PC-3 (cell line): ENCODE measurements at regions not wholly inside any gene's neighbourhood (a gene's known extent, or its start where the extent isn't known, plus 50 kb on each side); places are given as distances from the start of the nearest gene placed in this dataset.

Source experiments
- ATAC-seq: fragments of 200-7000 bp; cut with Tn5 transposase; 2 replicates; pipeline ENCODE4 v1.9.1; 2020; ENCODE audit warnings: mild to moderate bottlenecking, moderate library complexity
- BruUV-seq: library from RNA; stranded (reverse); fragments of 400-500 nt; replicated peaks from 2 replicates; lab custom pipeline; 2021; lab: Mats Ljungman, UMichigan
- CTCF ChIA-PET: fragments of 300-600 bp; sonication (Branson Sonifier 250); formaldehyde crosslinking; loops from one replicate; lab custom pipeline; 2022; ENCODE audit warnings: antibody characterized with exemption; lab: Charles Lee
- POLR2A ChIA-PET: fragments of 300-600 bp; sonication (Branson Sonifier 250); formaldehyde crosslinking; loops from one replicate; lab custom pipeline; 2022; ENCODE audit warnings: antibody characterized with exemption; ENCODE audit not compliant: unreplicated experiment; lab: Charles Lee
- DNase-seq: peaks from one replicate; pipeline ENCODE4 v3.0.0-alpha.2; 2015
- H2AFZ ChIP-seq: fragments of 300-600 bp; sonication (generic); 2 replicates; pipeline ENCODE4 v1.6.0; 2016; ENCODE audit warnings: antibody characterized with exemption, low read length
- H3F3A ChIP-seq: fragments of 300-600 bp; sonication (generic); one replicate; pipeline ENCODE4 v1.6.0; 2017; ENCODE audit warnings: antibody characterized with exemption, low read length, control low read depth, mild to moderate bottlenecking; ENCODE audit not compliant: unreplicated experiment
- H3K27ac ChIP-seq: fragments of 300-600 bp; sonication (generic); 2 replicates; pipeline ENCODE4 v1.5.1; 2016; ENCODE audit warnings: mild to moderate bottlenecking, low read length
- H3K27me3 ChIP-seq: fragments of 300-600 bp; sonication (generic); 2 replicates; pipeline ENCODE4 v1.6.1; 2016; ENCODE audit warnings: low read length, mixed read lengths
- H3K36me3 ChIP-seq: fragments of 300-600 bp; sonication (generic); 2 replicates; pipeline ENCODE4 v1.6.1; 2016; ENCODE audit warnings: low read depth, mixed run types, low read length, mixed read lengths
- H3K4me1 ChIP-seq: fragments of 300-600 bp; sonication (generic); 2 replicates; pipeline ENCODE4 v1.5.1; 2016; ENCODE audit warnings: low read length; ENCODE audit not compliant: insufficient read depth
- H3K4me2 ChIP-seq: fragments of 300-600 bp; sonication (generic); 2 replicates; pipeline ENCODE4 v1.6.0; 2016; ENCODE audit warnings: low read length
- H3K4me3 ChIP-seq: fragments of 300-600 bp; sonication (generic); 2 replicates; pipeline ENCODE4 v1.5.1; 2016; ENCODE audit warnings: mild to moderate bottlenecking, low read length, mixed read lengths
- H3K79me2 ChIP-seq: fragments of 300-600 bp; sonication (generic); 2 replicates; pipeline ENCODE4 v1.6.1; 2017; ENCODE audit warnings: low read length, mixed read lengths
- H3K9ac ChIP-seq: fragments of 300-600 bp; sonication (generic); 2 replicates; pipeline ENCODE4 v1.6.0; 2016; ENCODE audit warnings: mild to moderate bottlenecking, low read length
- H3K9me2 ChIP-seq: fragments of 300-600 bp; sonication (generic); replicated peaks from 2 replicates; pipeline ENCODE4 v1.6.1; 2016; ENCODE audit warnings: mixed run types, low read length, mixed read lengths
- H3K9me3 ChIP-seq: fragments of 300-600 bp; sonication (generic); 2 replicates; pipeline ENCODE4 v1.6.1; 2016; ENCODE audit warnings: low read length, mixed read lengths
- H4K20me1 ChIP-seq: fragments of 300-600 bp; sonication (generic); 2 replicates; pipeline ENCODE4 v1.6.1; 2016; ENCODE audit warnings: low read length, mixed read lengths
- EZH2 ChIP-seq: fragments of 300-600 bp; sonication (generic); IDR thresholded peaks from one replicate; pipeline ENCODE4 v1.6.1; 2017; ENCODE audit warnings: antibody characterized with exemption, mild to moderate bottlenecking, low read length; ENCODE audit not compliant: unreplicated experiment
- EZH2phosphoT487 ChIP-seq: fragments of 300-600 bp; sonication (generic); IDR thresholded peaks from 2 replicates; pipeline ENCODE4 v1.6.1; 2018; ENCODE audit warnings: mild to moderate bottlenecking, antibody characterized with exemption, low read length, borderline replicate concordance
- intact Hi-C: fragments of 100-400 bp; cut with micrococcal nuclease; formaldehyde crosslinking; loops from 2 replicates; pipeline ENCODE4 v1.9.0; 2023
- TF ChIP-seq, protein P1 (sequence below): fragments of 300-600 bp; sonication (generic); conservative IDR thresholded peaks from 2 replicates; pipeline ENCODE4 v1.5.1; 2017; ENCODE audit warnings: antibody characterized with exemption, low read depth, mild to moderate bottlenecking, low read length

DNA sequence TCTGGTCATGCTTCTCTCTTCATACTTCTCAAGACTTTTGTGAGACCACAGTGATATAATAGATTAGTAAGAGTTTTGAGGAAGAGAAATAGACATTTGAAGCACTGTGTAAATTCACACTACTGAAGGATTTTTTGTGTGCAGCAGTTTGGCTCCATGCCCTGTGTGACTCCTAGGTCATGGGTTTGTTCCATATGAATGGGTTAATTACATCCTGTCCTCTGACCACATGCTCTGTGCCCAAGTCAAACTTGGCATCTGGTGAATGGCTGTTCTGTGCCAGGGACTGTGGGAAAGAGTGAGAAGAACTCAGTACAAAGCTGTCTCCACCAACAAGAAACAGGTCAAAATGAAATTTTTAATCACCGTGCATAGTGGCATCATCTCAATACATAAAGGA, 304.0 kb downstream of the LNPK start:
- H4K20me1 ChIP-seq, result no peaks in the 10 kb centered on the region
- H3K9ac ChIP-seq, result no peak overlapping the region
- ChIA-PET POLR2A (no interaction called here), CTCF (no interaction called here)
- H3K9me3 ChIP-seq, result no peaks in the 10 kb centered on the region
- no peak overlapping the region for H3K27ac ChIP-seq
- ATAC-seq, result no peak
- peaks cover 33% of the 10 kb centered on the region for H3K27me3 ChIP-seq
- no peak overlapping the region for H2AFZ ChIP-seq
- no peaks in the 10 kb centered on the region for H3K9me2 ChIP-seq
- H3K4me3 ChIP-seq, result no peak overlapping the region
- DNase-seq, result no peak
- no peaks in the 10 kb centered on the region for H3K4me1 ChIP-seq
- no peaks in the 10 kb centered on the region for H3K79me2 ChIP-seq
- BruUV-seq, result no TSS peak
- H3K36me3 ChIP-seq, result no peaks in the 10 kb centered on the region
- no peak overlapping the region for H3K4me2 ChIP-seq
- TF ChIP-seq EZH2phosphoT487, result no peak
- no peak for TF ChIP-seq EZH2
- intact Hi-C loops, result no loop called here
- no peaks in the 10 kb centered on the region for H3F3A ChIP-seq

DNA sequence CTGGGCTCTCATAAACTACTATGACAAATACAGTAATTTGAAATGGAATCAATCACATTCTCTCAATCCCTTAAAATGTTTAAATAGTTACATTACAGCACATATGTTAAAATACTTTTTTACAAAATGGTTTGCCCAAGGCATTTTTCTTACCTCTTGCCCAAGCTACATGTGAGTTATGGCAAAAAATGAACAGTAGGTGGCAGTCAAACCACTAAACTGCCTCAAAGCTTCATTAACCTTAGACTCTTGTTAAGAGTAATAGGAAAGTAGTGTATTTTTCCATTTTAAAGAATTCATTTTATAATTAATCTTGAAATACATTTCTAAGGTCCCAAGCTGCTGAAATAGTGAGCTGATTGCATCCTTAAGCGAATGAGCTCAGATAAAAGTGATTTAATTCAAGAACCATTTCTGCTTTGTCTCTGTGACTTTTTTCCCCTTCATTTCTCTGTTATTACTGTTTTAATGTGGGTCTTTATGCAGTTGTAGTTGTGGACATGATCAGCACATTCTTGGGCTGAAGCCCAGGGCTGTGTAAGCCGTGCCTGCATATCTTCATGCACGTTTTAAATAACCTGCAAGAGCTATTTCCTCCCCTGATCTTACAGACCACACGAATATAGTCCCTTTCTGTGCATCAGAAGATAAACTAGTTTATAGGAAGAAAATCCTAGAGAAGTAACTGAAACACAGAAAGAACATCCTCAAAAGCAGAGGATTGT, 311.8 kb downstream of the LNPK start:
- ChIA-PET POLR2A (no interaction called here), CTCF (interaction anchor here (0.7 to 1.4 kb wide), 5 partner anchors 171 to 421 kb away, joined by 5 to 12 read pairs (median 7); no protein-coding TSS in a partner anchor)
- intact Hi-C loops, result loop anchor here (1.0 to 2.0 kb wide), 3 partner anchors 311 to 407 kb away; no protein-coding TSS in a partner anchor
- Histone ChIP-seq H3K4me3 (no peak overlapping the region), H3K4me2 (no peak overlapping the region), H3K79me2 (no peaks in the 10 kb centered on the region), H3F3A (no peaks in the 10 kb centered on the region), H3K36me3 (no peaks in the 10 kb centered on the region), H2AFZ (no peak overlapping the region), H3K4me1 (no peaks in the 10 kb centered on the region), H3K27me3 (peaks cover 42% of the 10 kb centered on the region), H3K9me2 (no peaks in the 10 kb centered on the region), H3K9ac (no peak overlapping the region), H4K20me1 (no peaks in the 10 kb centered on the region), H3K27ac (no peak overlapping the region), H3K9me3 (no peaks in the 10 kb centered on the region)
- no peak for TF ChIP-seq EZH2
- TF ChIP-seq, protein P1, sequence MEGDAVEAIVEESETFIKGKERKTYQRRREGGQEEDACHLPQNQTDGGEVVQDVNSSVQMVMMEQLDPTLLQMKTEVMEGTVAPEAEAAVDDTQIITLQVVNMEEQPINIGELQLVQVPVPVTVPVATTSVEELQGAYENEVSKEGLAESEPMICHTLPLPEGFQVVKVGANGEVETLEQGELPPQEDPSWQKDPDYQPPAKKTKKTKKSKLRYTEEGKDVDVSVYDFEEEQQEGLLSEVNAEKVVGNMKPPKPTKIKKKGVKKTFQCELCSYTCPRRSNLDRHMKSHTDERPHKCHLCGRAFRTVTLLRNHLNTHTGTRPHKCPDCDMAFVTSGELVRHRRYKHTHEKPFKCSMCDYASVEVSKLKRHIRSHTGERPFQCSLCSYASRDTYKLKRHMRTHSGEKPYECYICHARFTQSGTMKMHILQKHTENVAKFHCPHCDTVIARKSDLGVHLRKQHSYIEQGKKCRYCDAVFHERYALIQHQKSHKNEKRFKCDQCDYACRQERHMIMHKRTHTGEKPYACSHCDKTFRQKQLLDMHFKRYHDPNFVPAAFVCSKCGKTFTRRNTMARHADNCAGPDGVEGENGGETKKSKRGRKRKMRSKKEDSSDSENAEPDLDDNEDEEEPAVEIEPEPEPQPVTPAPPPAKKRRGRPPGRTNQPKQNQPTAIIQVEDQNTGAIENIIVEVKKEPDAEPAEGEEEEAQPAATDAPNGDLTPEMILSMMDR, result peak; percentile 74
- no TSS peak for BruUV-seq
- DNase-seq (peak; percentile 86), ATAC-seq (peak; percentile 82)

DNA sequence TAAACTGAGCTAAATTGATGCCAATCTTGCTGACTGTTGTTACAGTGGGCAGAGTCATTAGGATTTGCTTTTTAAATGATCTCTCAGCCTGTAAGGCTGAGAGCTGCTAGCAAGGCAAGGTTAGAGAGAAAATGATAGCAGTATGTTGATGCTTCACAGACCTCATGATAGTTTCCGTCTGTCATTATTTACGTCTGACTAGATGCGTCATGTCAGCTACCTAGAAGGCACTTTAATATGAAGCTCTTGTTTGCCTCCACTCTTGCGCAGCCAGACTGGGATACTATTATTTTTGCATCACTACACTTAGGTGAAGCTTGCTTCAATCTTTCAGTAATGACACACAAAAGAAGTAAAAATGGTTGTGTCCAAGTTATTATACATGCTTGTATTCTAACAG, 313.8 kb downstream of the LNPK start:
- H2AFZ ChIP-seq, result no peak overlapping the region
- H3K36me3 ChIP-seq, result no peaks in the 10 kb centered on the region
- ChIA-PET POLR2A (no interaction called here), CTCF (interaction anchor here (0.7 kb wide), 1 partner anchor 400 kb away, joined by 3 read pairs; no protein-coding TSS in a partner anchor)
- no peak overlapping the region for H3K9ac ChIP-seq
- no peak overlapping the region for H3K27ac ChIP-seq
- no peaks in the 10 kb centered on the region for H3K9me2 ChIP-seq
- no peak for ATAC-seq
- H3K9me3 ChIP-seq, result no peaks in the 10 kb centered on the region
- BruUV-seq, result no TSS peak
- H3K4me2 ChIP-seq, result no peak overlapping the region
- intact Hi-C loops, result loop anchor here (5.0 kb wide), 1 partner anchor 321 kb away; no protein-coding TSS in a partner anchor
- no peaks in the 10 kb centered on the region for H3K4me1 ChIP-seq
- TF ChIP-seq EZH2phosphoT487 (no peak), EZH2 (no peak)
- TF ChIP-seq, protein P1, result no peak
- no peak for DNase-seq
- no peaks in the 10 kb centered on the region for H3K79me2 ChIP-seq
- H4K20me1 ChIP-seq, result no peaks in the 10 kb centered on the region
- H3F3A ChIP-seq, result no peaks in the 10 kb centered on the region
- no peak overlapping the region for H3K4me3 ChIP-seq
- H3K27me3 ChIP-seq, result peaks cover 55% of the 10 kb centered on the region
